Thymus (tissue), 11 donors: ENCODE measurements at regions not wholly inside any gene's neighbourhood (a gene's known extent, or its start where the extent isn't known, plus 50 kb on each side); places are given as distances from the start of the nearest gene placed in this dataset.
"Not testable (repeated sequence)": the region's sequence is repeated elsewhere in the genome, so short reads cannot be mapped to it uniquely, and the experiment has no call there.

Experiments used
- DNase-seq, 9 donors: peaks; one replicate each; pipeline ENCODE4 v3.0.0-alpha.2; 2013; ENCODE audit warnings: low spot score in 9 of 9, low read depth in 6 of 9, missing footprints in 1 of 9
- H3K27ac ChIP-seq, 2 donors: one replicate each; pipeline ENCODE4 v1.5.1; 2013; ENCODE audit warnings: control low read depth in 1 of 2, low read depth in 1 of 2, low read length in 1 of 2, mild to moderate bottlenecking in 1 of 2, moderate library complexity in 1 of 2
- H3K27me3 ChIP-seq, 2 donors: one replicate each; pipeline ENCODE4 v1.5.1; 2013; ENCODE audit warnings: low read length in 1 of 2; ENCODE audit not compliant: control insufficient read depth in 2 of 2, insufficient read depth in 1 of 2
- H3K36me3 ChIP-seq, 2 donors: one replicate each; pipeline ENCODE4 v1.5.1; 2013; ENCODE audit warnings: low read length in 1 of 2, mild to moderate bottlenecking in 1 of 2, moderate library complexity in 1 of 2; ENCODE audit not compliant: control insufficient read depth in 2 of 2, insufficient read depth in 2 of 2
- H3K4me1 ChIP-seq, 2 donors: one replicate each; pipeline ENCODE4 v1.5.1; 2013; ENCODE audit warnings: low read length in 2 of 2; ENCODE audit not compliant: control insufficient read depth in 2 of 2, insufficient read depth in 2 of 2
- H3K4me3 ChIP-seq, 2 donors: one replicate each; pipeline ENCODE4 v1.5.1; 2013; ENCODE audit warnings: low read length in 2 of 2, control low read depth in 1 of 2, mild to moderate bottlenecking in 1 of 2
- H3K9me3 ChIP-seq, 2 donors: one replicate each; pipeline ENCODE4 v1.5.1; 2013; ENCODE audit warnings: low read length in 1 of 2, mild to moderate bottlenecking in 1 of 2; ENCODE audit not compliant: control insufficient read depth in 2 of 2, insufficient read depth in 1 of 2
- WGBS: extraction: QIAGEN DNeasy Blood & Tissue Kit; methylation state at CpG from one replicate; pipeline ENCODE4 v1.1.7; 2013; 5-methylcytosine and 5-hydroxymethylcytosine counted together
- donor health status: healthy.

- not testable (repeated sequence) for H3K9me3 ChIP-seq, H3K4me3 ChIP-seq, H3K36me3 ChIP-seq, H3K4me1 ChIP-seq, H3K27me3 ChIP-seq, DNase-seq, H3K27ac ChIP-seq
- 96% methylated on average over 4 of the region's 4 CpGs for WGBS
Measured at GRCh38 chr1:213545181-213545580, 442.6 kb upstream of the PROX1 start.

GRCh38 chr1:213549982-213550381, 437.8 kb upstream of the PROX1 start:
- no peak for DNase-seq
- no peaks in the 10 kb centered on the region for H3K9me3 ChIP-seq
- H3K27ac ChIP-seq = no peak overlapping the region
- no peaks in the 10 kb centered on the region for H3K4me1 ChIP-seq
- H3K27me3 ChIP-seq = no peaks in the 10 kb centered on the region
- H3K36me3 ChIP-seq = no peaks in the 10 kb centered on the region
- 98% methylated on average over 3 of the region's 3 CpGs for WGBS
- H3K4me3 ChIP-seq = no peak overlapping the region

GRCh38 chr1:213550804-213551203, 437.0 kb upstream of the PROX1 start:
- H3K4me3 ChIP-seq = no peak overlapping the region
- no peaks in the 10 kb centered on the region for H3K27me3 ChIP-seq
- no peaks in the 10 kb centered on the region for H3K9me3 ChIP-seq
- H3K27ac ChIP-seq = no peak overlapping the region
- WGBS = 85% methylated on average over 4 of the region's 4 CpGs
- H3K36me3 ChIP-seq = no peaks in the 10 kb centered on the region
- no peaks in the 10 kb centered on the region for H3K4me1 ChIP-seq
- DNase-seq = no peak

- H3K4me1 ChIP-seq = no peaks in the 10 kb centered on the region
- 92% methylated on average over 1 of the region's 1 CpG for WGBS
- H3K36me3 ChIP-seq = no peaks in the 10 kb centered on the region
- no peaks in the 10 kb centered on the region for H3K27me3 ChIP-seq
- DNase-seq = no peak
- H3K9me3 ChIP-seq = no peaks in the 10 kb centered on the region
- no peak overlapping the region for H3K4me3 ChIP-seq
- no peak overlapping the region for H3K27ac ChIP-seq
Measured at GRCh38 chr1:213552045-213552444, 435.7 kb upstream of the PROX1 start.

GRCh38 chr1:213560226-213560625, 427.5 kb upstream of the PROX1 start:
- no peaks in the 10 kb centered on the region for H3K36me3 ChIP-seq
- DNase-seq = no peak
- no peaks in the 10 kb centered on the region for H3K4me1 ChIP-seq
- no peak overlapping the region for H3K27ac ChIP-seq
- H3K27me3 ChIP-seq = no peaks in the 10 kb centered on the region
- peaks cover 0 to 4% of the 10 kb centered on the region in 2 donors for H3K9me3 ChIP-seq
- H3K4me3 ChIP-seq = no peak overlapping the region
- WGBS = 96% methylated on average over 3 of the region's 3 CpGs

- Histone ChIP-seq H3K36me3 (no peaks in the 10 kb centered on the region), H3K27ac (no peak overlapping the region), H3K27me3 (no peaks in the 10 kb centered on the region), H3K9me3 (peaks cover 0 to 4% of the 10 kb centered on the region in 2 donors), H3K4me1 (no peaks in the 10 kb centered on the region), H3K4me3 (no peak overlapping the region)
- 97% methylated on average over 2 of the region's 2 CpGs for WGBS
- DNase-seq = no peak
Measured at GRCh38 chr1:213561870-213562269, 425.9 kb upstream of the PROX1 start.

- Histone ChIP-seq H3K27ac (no peak overlapping the region), H3K36me3 (no peaks in the 10 kb centered on the region), H3K4me3 (no peak overlapping the region), H3K27me3 (no peaks in the 10 kb centered on the region), H3K4me1 (no peaks in the 10 kb centered on the region), H3K9me3 (peaks cover 0 to 4% of the 10 kb centered on the region in 2 donors)
- DNase-seq = no peak
Measured at GRCh38 chr1:213564215-213564659, 423.5 kb upstream of the PROX1 start.

- Histone ChIP-seq H3K4me3 (no peak overlapping the region), H3K9me3 (no peaks in the 10 kb centered on the region), H3K27me3 (no peaks in the 10 kb centered on the region), H3K27ac (no peak overlapping the region), H3K36me3 (no peaks in the 10 kb centered on the region), H3K4me1 (no peaks in the 10 kb centered on the region)
- 81% methylated on average over 4 of the region's 4 CpGs for WGBS
- DNase-seq = no peak
Measured at GRCh38 chr1:213568929-213569815, 418.6 kb upstream of the PROX1 start.

- DNase-seq = no peak
- H3K36me3 ChIP-seq = no peaks in the 10 kb centered on the region
- 90% methylated on average over 4 of the region's 4 CpGs for WGBS
- no peaks in the 10 kb centered on the region for H3K27me3 ChIP-seq
- no peak overlapping the region for H3K27ac ChIP-seq
- no peaks in the 10 kb centered on the region for H3K4me1 ChIP-seq
- no peaks in the 10 kb centered on the region for H3K9me3 ChIP-seq
- no peak overlapping the region for H3K4me3 ChIP-seq
Measured at GRCh38 chr1:213569816-213570150, 418.0 kb upstream of the PROX1 start.
